IPS-18a (cell line): ENCODE measurements at regions not wholly inside any gene's neighbourhood (a gene's known extent, or its start where the extent isn't known, plus 50 kb on each side); places are given as distances from the start of the nearest gene placed in this dataset.

Source experiments
- H3K27ac ChIP-seq: one replicate; pipeline ENCODE4 v1.5.1; 2013; ENCODE audit warnings: low read length
- H3K27me3 ChIP-seq: one replicate; pipeline ENCODE4 v1.6.1; 2013; ENCODE audit warnings: mild to moderate bottlenecking, low read length; ENCODE audit not compliant: control insufficient read depth, insufficient read depth
- H3K36me3 ChIP-seq: one replicate; pipeline ENCODE4 v1.6.1; 2013; ENCODE audit warnings: low read depth, low read length; ENCODE audit not compliant: control insufficient read depth
- H3K4me1 ChIP-seq: one replicate; pipeline ENCODE4 v1.6.1; 2013; ENCODE audit warnings: low read depth, low read length; ENCODE audit not compliant: control insufficient read depth
- H3K4me3 ChIP-seq: one replicate; pipeline ENCODE4 v1.5.1; 2013; ENCODE audit warnings: low read length
- H3K9ac ChIP-seq: one replicate; pipeline ENCODE4 v1.6.1; 2013; ENCODE audit warnings: mild to moderate bottlenecking, low read length, moderate library complexity
- H3K9me3 ChIP-seq: one replicate; pipeline ENCODE4 v1.6.1; 2013; ENCODE audit warnings: low read depth, low read length; ENCODE audit not compliant: control insufficient read depth

DNA sequence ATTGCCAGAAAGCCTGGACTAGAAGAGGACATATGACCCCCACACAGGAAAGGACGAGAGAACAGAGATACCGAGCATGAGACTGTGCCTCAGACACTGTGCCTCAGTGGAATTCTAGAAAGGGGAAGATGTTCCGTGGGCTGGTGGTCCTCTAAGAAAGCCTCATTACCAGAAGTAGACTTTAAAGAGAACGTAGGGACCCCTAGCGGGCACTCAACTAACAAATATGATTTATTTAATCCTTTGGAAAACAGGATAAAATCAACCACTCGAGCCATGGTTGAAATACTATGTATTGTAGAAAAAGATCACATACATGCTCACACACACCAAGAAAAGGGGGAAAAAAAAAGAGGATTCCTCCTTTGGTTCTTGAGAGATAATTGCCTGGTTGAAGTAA lies 701.2 kb upstream of the SORCS1 start:
- Histone ChIP-seq H3K27me3 (no peaks in the 10 kb centered on the region), H3K9ac (no peak overlapping the region), H3K36me3 (no peaks in the 10 kb centered on the region), H3K4me3 (no peak overlapping the region), H3K27ac (no peak overlapping the region), H3K4me1 (peaks cover 6% of the 10 kb centered on the region), H3K9me3 (no peaks in the 10 kb centered on the region)

- no peak overlapping the region for H3K27ac ChIP-seq
- peaks cover 14% of the 10 kb centered on the region for H3K4me1 ChIP-seq
- H3K9ac ChIP-seq: no peak overlapping the region
- H3K9me3 ChIP-seq: no peaks in the 10 kb centered on the region
- H3K27me3 ChIP-seq: no peaks in the 10 kb centered on the region
- H3K36me3 ChIP-seq: no peaks in the 10 kb centered on the region
- H3K4me3 ChIP-seq: no peak overlapping the region
Measured at GRCh38 chr10:107859065-107859464, 694.6 kb upstream of the SORCS1 start.

DNA sequence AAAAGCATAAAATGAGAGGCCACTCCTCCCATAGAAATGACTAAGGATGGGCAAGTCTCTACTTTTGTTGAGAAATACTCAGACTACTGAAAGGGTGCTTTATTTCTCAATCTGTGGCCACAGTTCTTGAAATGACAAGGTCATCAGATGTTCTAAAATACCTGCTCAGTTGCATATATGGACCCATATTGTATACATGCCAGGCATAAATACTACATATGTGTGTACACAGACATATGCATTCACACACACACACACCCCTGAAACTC lies 691.5 kb upstream of the SORCS1 start:
- Histone ChIP-seq H3K4me3 (no peak overlapping the region), H3K9ac (no peak overlapping the region), H3K27me3 (no peaks in the 10 kb centered on the region), H3K4me1 (peaks cover 14% of the 10 kb centered on the region), H3K9me3 (no peaks in the 10 kb centered on the region), H3K27ac (no peak overlapping the region), H3K36me3 (no peaks in the 10 kb centered on the region)

- Histone ChIP-seq H3K27ac (no peak overlapping the region), H3K4me1 (peaks cover 14% of the 10 kb centered on the region), H3K9me3 (no peaks in the 10 kb centered on the region), H3K27me3 (no peaks in the 10 kb centered on the region), H3K36me3 (no peaks in the 10 kb centered on the region), H3K9ac (no peak overlapping the region), H3K4me3 (no peak overlapping the region)
Measured at GRCh38 chr10:107855301-107856046, 691.0 kb upstream of the SORCS1 start.

DNA sequence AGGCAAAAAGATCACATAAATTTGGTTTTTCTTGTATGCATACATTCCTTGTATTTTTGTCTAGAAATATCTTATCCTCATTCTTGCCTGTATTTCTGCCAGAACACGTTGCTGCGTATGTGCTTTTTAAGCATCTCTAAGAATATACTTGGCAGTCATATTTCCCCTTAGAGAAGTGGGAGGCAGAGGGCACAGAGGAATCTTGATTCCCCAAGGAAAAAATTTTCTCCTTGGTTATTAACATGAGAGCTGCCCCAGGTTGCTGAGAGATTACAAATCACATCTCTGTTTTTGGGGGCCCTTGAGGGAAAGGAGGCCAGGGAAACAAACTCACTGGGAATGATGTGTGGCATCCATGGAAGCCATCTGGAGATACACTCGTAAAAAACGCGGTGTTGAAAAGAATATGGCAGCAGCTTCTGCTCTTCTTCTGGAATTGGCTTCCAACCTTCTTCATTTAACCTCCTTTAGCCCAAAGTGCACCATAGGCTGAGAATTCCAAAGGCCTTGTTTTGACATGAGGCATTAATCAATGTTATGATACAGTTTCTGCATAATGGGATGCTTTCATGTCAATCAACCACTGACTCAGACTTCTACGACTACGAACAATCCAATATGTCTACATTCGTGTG lies 684.3 kb upstream of the SORCS1 start:
- no peak overlapping the region for H3K27ac ChIP-seq
- H3K36me3 ChIP-seq: no peaks in the 10 kb centered on the region
- no peak overlapping the region for H3K9ac ChIP-seq
- H3K9me3 ChIP-seq: no peaks in the 10 kb centered on the region
- no peaks in the 10 kb centered on the region for H3K4me1 ChIP-seq
- H3K4me3 ChIP-seq: no peak overlapping the region
- H3K27me3 ChIP-seq: no peaks in the 10 kb centered on the region

DNA sequence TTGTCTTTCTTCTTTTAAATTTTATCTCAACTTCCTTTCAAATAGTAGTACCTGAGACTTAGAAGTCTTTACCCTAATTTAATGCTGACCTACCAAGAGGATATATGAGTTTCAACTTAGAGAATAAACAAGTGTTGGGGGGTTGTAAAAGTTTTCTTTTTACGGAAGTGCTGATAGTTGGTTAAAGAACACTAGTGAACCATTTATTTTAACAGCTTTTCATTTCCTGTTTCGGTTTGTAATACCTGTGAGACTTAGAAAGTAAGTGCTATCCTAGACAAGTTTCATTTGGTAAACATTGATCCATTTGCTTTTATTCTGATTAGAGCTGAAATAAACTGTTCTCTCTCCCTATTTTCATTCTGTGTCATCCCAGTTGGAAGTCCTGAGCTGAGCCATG lies 683.1 kb upstream of the SORCS1 start:
- H3K36me3 ChIP-seq: no peaks in the 10 kb centered on the region
- no peak overlapping the region for H3K4me3 ChIP-seq
- H3K27ac ChIP-seq: no peak overlapping the region
- H3K9me3 ChIP-seq: no peaks in the 10 kb centered on the region
- no peaks in the 10 kb centered on the region for H3K4me1 ChIP-seq
- no peak overlapping the region for H3K9ac ChIP-seq
- no peaks in the 10 kb centered on the region for H3K27me3 ChIP-seq

- no peak overlapping the region for H3K9ac ChIP-seq
- no peaks in the 10 kb centered on the region for H3K36me3 ChIP-seq
- H3K27ac ChIP-seq: no peak overlapping the region
- no peaks in the 10 kb centered on the region for H3K9me3 ChIP-seq
- no peak overlapping the region for H3K4me3 ChIP-seq
- no peaks in the 10 kb centered on the region for H3K27me3 ChIP-seq
- H3K4me1 ChIP-seq: no peaks in the 10 kb centered on the region
Measured at GRCh38 chr10:107834706-107835105, 670.2 kb upstream of the SORCS1 start.

- no peaks in the 10 kb centered on the region for H3K27me3 ChIP-seq
- H3K27ac ChIP-seq: no peak overlapping the region
- H3K4me3 ChIP-seq: no peak overlapping the region
- no peak overlapping the region for H3K9ac ChIP-seq
- no peaks in the 10 kb centered on the region for H3K4me1 ChIP-seq
- H3K36me3 ChIP-seq: no peaks in the 10 kb centered on the region
- no peaks in the 10 kb centered on the region for H3K9me3 ChIP-seq
Measured at GRCh38 chr10:107831772-107832171, 667.3 kb upstream of the SORCS1 start.

GRCh38 chr10:107829161-107829560 lies 664.7 kb upstream of the SORCS1 start:
- Histone ChIP-seq H3K9me3 (no peaks in the 10 kb centered on the region), H3K4me3 (no peak overlapping the region), H3K27ac (no peak overlapping the region), H3K4me1 (no peaks in the 10 kb centered on the region), H3K9ac (no peak overlapping the region), H3K27me3 (no peaks in the 10 kb centered on the region), H3K36me3 (no peaks in the 10 kb centered on the region)

DNA sequence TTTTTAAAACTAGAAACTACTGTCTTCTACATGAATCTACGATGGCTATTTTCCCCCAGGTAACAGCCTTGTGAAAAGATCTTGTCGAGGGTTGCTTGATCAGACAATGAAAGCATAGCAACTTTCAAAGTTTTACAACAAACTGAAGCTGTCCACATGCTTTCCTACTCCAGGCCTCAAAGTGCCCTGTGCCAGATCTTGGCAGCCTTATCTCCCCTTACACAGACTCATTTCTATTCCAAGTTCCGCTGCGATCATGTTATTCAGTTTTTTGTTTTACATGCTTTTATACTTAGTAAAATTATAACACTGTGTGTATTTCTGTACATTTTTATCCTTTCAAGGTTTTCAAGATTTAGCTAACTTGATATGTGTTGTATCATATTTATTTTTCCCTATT lies 661.7 kb upstream of the SORCS1 start:
- H3K4me3 ChIP-seq: no peak overlapping the region
- no peak overlapping the region for H3K27ac ChIP-seq
- no peaks in the 10 kb centered on the region for H3K9me3 ChIP-seq
- H3K36me3 ChIP-seq: no peaks in the 10 kb centered on the region
- H3K9ac ChIP-seq: no peak overlapping the region
- no peaks in the 10 kb centered on the region for H3K27me3 ChIP-seq
- no peaks in the 10 kb centered on the region for H3K4me1 ChIP-seq

DNA sequence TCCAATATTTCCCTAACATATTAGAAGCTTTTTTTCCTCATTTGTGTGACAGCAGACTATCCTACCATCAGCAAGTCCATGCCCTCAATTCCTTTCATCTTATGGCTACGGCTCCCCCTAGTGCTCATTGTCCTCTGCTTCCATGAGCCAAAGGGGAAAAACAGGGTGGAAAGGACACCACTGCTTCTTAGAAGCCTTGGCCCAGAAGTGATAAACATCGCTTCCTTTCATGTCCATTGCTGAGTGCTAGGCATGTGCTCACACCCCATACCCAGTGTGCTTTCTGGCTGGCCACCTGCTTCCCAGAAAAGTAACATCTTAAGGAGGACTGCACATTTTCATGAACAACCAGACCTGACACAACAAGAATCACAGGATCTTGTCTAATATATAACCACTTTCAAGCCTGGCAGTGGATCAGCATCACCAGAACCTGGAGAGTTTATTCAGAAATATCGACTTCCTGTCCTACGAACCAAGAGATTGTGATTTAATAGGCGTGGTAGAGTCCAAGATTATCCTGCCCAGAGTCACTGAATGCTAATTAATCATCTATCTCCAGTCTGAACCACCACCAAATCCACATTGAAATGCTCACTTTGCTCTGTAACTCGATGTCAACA lies 650.5 kb upstream of the SORCS1 start:
- H3K27ac ChIP-seq: no peak overlapping the region
- no peak overlapping the region for H3K9ac ChIP-seq
- H3K27me3 ChIP-seq: no peaks in the 10 kb centered on the region
- H3K9me3 ChIP-seq: no peaks in the 10 kb centered on the region
- no peaks in the 10 kb centered on the region for H3K36me3 ChIP-seq
- no peak overlapping the region for H3K4me3 ChIP-seq
- no peaks in the 10 kb centered on the region for H3K4me1 ChIP-seq
